Heart left ventricle (tissue), 16 donors: ENCODE measurements at regions not wholly inside any gene's neighbourhood (a gene's known extent, or its start where the extent isn't known, plus 50 kb on each side); places are given as distances from the start of the nearest gene placed in this dataset.
A peak's percentile ranks its signal among the peaks of the same experiment; 100 is the strongest.

ENCODE experiments used
- ATAC-seq, 4 donors: fragments of 200-7000 bp; cut with Tn5 transposase; one replicate each; pipeline ENCODE4 v1.9.1; 2020 to 2022; ENCODE audit warnings: moderate library complexity in 4 of 4, mild to moderate bottlenecking in 3 of 4, moderate number of reproducible peaks in 1 of 4
- DNase-seq, 5 donors: peaks; one replicate each; pipeline ENCODE4 v3.0.0-alpha.2; 2020
- H3K27ac ChIP-seq, 12 donors: fragments of 200-600 bp; sonication (generic) in 4 of 12; one replicate each; pipeline versions ENCODE4 v1.5.0 to v1.8.0; 2016 to 2022; ENCODE audit warnings: mild to moderate bottlenecking in 2 of 12
- H3K27me3 ChIP-seq, 9 donors: fragments of 200-600 bp; sonication (generic) in 2 of 9; one replicate each; pipeline versions ENCODE4 v1.5.1 to v1.8.0; 2016 to 2022; ENCODE audit warnings: mild to moderate bottlenecking in 3 of 9
- H3K36me3 ChIP-seq, 9 donors: fragments of 200-600 bp; sonication (generic) in 2 of 9; one replicate each; pipeline versions ENCODE4 v1.5.0 to v1.8.0; 2018 to 2022; ENCODE audit warnings: mild to moderate bottlenecking in 2 of 9
- H3K4me1 ChIP-seq, 12 donors: fragments of 200-600 bp; sonication (generic) in 4 of 12; one replicate each; pipeline versions ENCODE4 v1.5.0 to v1.8.0; 2016 to 2022; ENCODE audit warnings: mild to moderate bottlenecking in 3 of 12
- H3K4me3 ChIP-seq, 12 donors: fragments of 200-600 bp; sonication (generic) in 4 of 12; one replicate each; pipeline versions ENCODE4 v1.5.0 to v1.8.0; 2017 to 2022; ENCODE audit warnings: mild to moderate bottlenecking in 9 of 12, moderate library complexity in 4 of 12
- H3K9me3 ChIP-seq, 12 donors: fragments of 200-600 bp; sonication (generic) in 4 of 12; one replicate each; pipeline versions ENCODE4 v1.5.0 to v1.8.0; 2016 to 2022; ENCODE audit warnings: mild to moderate bottlenecking in 1 of 12
- CTCF ChIP-seq, 12 donors: fragments of 200-600 bp; sonication (generic) in 4 of 12; IDR thresholded peaks; one replicate each; pipeline versions ENCODE4 v1.5.0 to v1.8.0; 2018 to 2022; ENCODE audit warnings: antibody characterized with exemption in 12 of 12, mild to moderate bottlenecking in 5 of 12
- POLR2A ChIP-seq, 2 donors: fragments of 450-650 bp; IDR thresholded peaks; one replicate each; pipeline ENCODE4 v1.6.1; 2017; ENCODE audit warnings: antibody characterized with exemption in 2 of 2, mild to moderate bottlenecking in 2 of 2, moderate library complexity in 2 of 2
- WGBS, 4 donors: extraction: QIAGEN DNeasy Blood & Tissue Kit in 2 of 4; methylation state at CpG; one replicate each; pipeline versions ENCODE4 v1.1.5 to v1.1.7; 2013 to 2018; 5-methylcytosine and 5-hydroxymethylcytosine counted together
- intact Hi-C, 10 donors: fragments of 100-400 bp; cut with DNase I; formaldehyde crosslinking; loops; one replicate each; pipeline versions ENCODE4 v1.11.1 to v1.14.2; 2022
- donor health status: ischemic (EF 13 %, LVEDD 7.1; RV severe dilation, severe dysfunction).
- donor health status: healthy with polysubstance abuse.
- donor health status: DM: no; HTN: yes; CAD: no.
- donor health status: DM: no; HTN: no; CAD: no.
- donor health status: ischemic (EF 25% LVEDD 6.9; RV normal size, moderate dysfunction).
- donor health status: ischemic (EF 25% LVEDD 5.7; RV mildly dilated, moderate dysfunction).
- donor health status: healthy.
- donor health status: DM: yes; HTN: yes; CAD: no.
- donor health status: ischemic (EF 35%, LVEDD 5.7; RV mildly dilated, moderate dysfunction).
- donor health status: nonischemic (EF 11% LVEDD 7.7; RV severe dilation, severe dysfunction).
- donor health status: DM: yes; HTN: yes; CAD: no.
- donor health status: PGD.
- donor health status: ischemic (EF 29% LVEDD 5.4; RV normal size, mild dysfunction).
- donor health status: nonischemic (EF 23%, LVEDD 6.1; RV moderate dilation, normal function).

GRCh38 chr7:130993671-130994365 is 259.8 kb upstream of the KLF14 start:
- peaks cover 0 to 12% (median 0%) of the 10 kb centered on the region in 9 donors for H3K36me3 ChIP-seq
- no peaks in the 10 kb centered on the region for H3K9me3 ChIP-seq
- peak overlapping the region in 1 of 12 donors; percentile 5 for H3K4me3 ChIP-seq
- TF ChIP-seq CTCF (IDR thresholded peaks at IDR 0.05): no peak
- TF ChIP-seq POLR2A (IDR thresholded peaks at IDR 0.05): no peak
- intact Hi-C loops: no loop called here
- no peaks in the 10 kb centered on the region for H3K27me3 ChIP-seq
- no peak for DNase-seq
- no peak for ATAC-seq
- WGBS, 4 donors: 86 to 90% (median 88%) methylated on average over 11 of the region's 11 CpGs
- H3K27ac ChIP-seq: peak overlapping the region in 11 of 12 donors; percentile 6 to 76 (median 54)
- H3K4me1 ChIP-seq: peaks cover 22 to 97% (median 72%) of the 10 kb centered on the region in 12 donors

- H3K36me3 ChIP-seq: peaks cover 0 to 12% (median 0%) of the 10 kb centered on the region in 9 donors
- peak overlapping the region; percentile 6 to 76 (median 54) for H3K27ac ChIP-seq
- H3K27me3 ChIP-seq: no peaks in the 10 kb centered on the region
- 29 to 56% (median 33%) methylated on average over 13 of the region's 13 CpGs for WGBS, 4 donors
- peak overlapping the region in 1 of 12 donors; percentile 5 for H3K4me3 ChIP-seq
- peaks cover 22 to 97% (median 72%) of the 10 kb centered on the region in 12 donors for H3K4me1 ChIP-seq
- intact Hi-C loops: loop anchor here in 1 of 10 donors (5.0 kb wide), 1 partner anchor 92 kb away; no protein-coding TSS in a partner anchor
- ATAC-seq (peak; percentile 67 to 83 (median 80)), DNase-seq (peak in 4 of 5 donors; percentile 48 to 69 (median 50))
- H3K9me3 ChIP-seq: no peaks in the 10 kb centered on the region
- no peak for TF ChIP-seq POLR2A (IDR thresholded peaks at IDR 0.05)
- TF ChIP-seq CTCF (IDR thresholded peaks at IDR 0.05): no peak
Observed at GRCh38 chr7:130994378-130995115, 260.5 kb upstream of the KLF14 start.

- no peak for TF ChIP-seq CTCF (IDR thresholded peaks at IDR 0.05)
- TF ChIP-seq POLR2A (IDR thresholded peaks at IDR 0.05): no peak
- 63 to 75% (median 64%) methylated on average over 10 of the region's 10 CpGs for WGBS, 4 donors
- H3K4me3 ChIP-seq: peak overlapping the region in 1 of 12 donors; percentile 1
- intact Hi-C loops: loop anchor here in 1 of 10 donors (5.0 kb wide), 1 partner anchor 93 kb away; no protein-coding TSS in a partner anchor
- H3K27ac ChIP-seq: peak overlapping the region; percentile 6 to 76 (median 54)
- H3K9me3 ChIP-seq: no peaks in the 10 kb centered on the region
- peak in 1 of 4 donors; percentile 27 for ATAC-seq
- H3K4me1 ChIP-seq: peaks cover 22 to 97% (median 72%) of the 10 kb centered on the region in 12 donors
- no peak for DNase-seq
- peaks cover 0 to 13% (median 0%) of the 10 kb centered on the region in 9 donors for H3K36me3 ChIP-seq
- H3K27me3 ChIP-seq: no peaks in the 10 kb centered on the region
Observed at GRCh38 chr7:130995252-130996081, 261.5 kb upstream of the KLF14 start.
